ENCODE measurements at regions not wholly inside any gene's neighbourhood (a gene's known extent, or its start where the extent isn't known, plus 50 kb on each side); places are given as distances from the start of the nearest gene placed in this dataset.
"Not testable (repeated sequence)": the region's sequence is repeated elsewhere in the genome, so short reads cannot be mapped to it uniquely, and the experiment has no call there.

DNA sequence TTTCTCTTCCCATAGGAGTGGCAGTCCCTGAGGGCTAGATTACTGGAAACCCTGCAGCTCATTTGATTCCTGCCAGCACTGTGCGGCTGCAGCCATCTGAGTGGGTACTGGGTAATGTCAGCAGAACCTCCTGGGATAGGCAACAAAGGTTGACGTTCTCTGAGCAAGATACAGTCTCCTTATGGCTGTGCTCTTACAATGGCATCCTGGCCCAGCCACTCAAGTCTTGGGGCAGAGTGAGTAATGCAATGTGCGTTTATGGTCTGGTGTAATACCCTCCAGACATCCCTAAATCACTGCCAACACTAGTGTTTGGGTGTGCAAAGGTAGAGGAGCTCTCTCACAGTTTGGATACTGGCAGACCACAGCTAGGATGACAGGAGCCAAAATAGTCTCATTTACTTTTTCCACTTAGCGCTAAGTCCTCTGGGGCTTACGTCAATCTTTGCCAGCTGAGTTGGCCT lies 775.8 kb downstream of the ZNF385D start:
- Mint-ChIP-seq H3K36me3 (ENCODE audit: insufficient read depth) (no peaks in the 10 kb centered on the region), H3K27me3 (peaks cover 18% of the 10 kb centered on the region), H3K9me3 (ENCODE audit: low read depth) (no peaks in the 10 kb centered on the region), H3K4me1 (ENCODE audit: low read depth) (peaks cover 9% of the 10 kb centered on the region), H3K27ac (no peak overlapping the region), H3K4me3 (ENCODE audit: low read depth) (no peak overlapping the region)
- TF ChIP-seq, protein P1, sequence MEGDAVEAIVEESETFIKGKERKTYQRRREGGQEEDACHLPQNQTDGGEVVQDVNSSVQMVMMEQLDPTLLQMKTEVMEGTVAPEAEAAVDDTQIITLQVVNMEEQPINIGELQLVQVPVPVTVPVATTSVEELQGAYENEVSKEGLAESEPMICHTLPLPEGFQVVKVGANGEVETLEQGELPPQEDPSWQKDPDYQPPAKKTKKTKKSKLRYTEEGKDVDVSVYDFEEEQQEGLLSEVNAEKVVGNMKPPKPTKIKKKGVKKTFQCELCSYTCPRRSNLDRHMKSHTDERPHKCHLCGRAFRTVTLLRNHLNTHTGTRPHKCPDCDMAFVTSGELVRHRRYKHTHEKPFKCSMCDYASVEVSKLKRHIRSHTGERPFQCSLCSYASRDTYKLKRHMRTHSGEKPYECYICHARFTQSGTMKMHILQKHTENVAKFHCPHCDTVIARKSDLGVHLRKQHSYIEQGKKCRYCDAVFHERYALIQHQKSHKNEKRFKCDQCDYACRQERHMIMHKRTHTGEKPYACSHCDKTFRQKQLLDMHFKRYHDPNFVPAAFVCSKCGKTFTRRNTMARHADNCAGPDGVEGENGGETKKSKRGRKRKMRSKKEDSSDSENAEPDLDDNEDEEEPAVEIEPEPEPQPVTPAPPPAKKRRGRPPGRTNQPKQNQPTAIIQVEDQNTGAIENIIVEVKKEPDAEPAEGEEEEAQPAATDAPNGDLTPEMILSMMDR (IDR thresholded peaks at IDR 0.05; ENCODE audit: unreplicated experiment): no peak
- no peak for DNase-seq (ENCODE audit: low spot score, unreplicated experiment)

DNA sequence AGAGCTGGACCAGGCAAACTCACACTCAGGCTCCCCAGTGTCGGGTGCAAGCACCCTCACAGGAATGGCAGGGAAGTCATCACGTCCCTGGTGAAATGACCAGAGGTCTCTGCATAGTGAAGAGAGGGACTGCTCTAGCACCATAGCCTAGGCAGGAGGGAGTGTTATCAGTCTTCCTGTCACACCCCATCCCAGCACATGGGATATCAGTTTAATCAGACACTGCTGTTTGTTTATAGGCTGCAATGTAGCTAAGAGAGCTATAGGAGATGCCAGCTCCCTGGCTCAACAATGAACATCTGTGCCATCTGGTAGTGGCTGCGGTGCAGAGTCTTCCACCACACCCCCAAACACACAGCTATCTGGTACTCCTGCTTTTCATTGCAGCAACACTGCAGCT lies 776.6 kb downstream of the ZNF385D start:
- no peaks in the 10 kb centered on the region for H3K9me3 Mint-ChIP-seq (ENCODE audit: low read depth)
- H3K27me3 Mint-ChIP-seq: peaks cover 26% of the 10 kb centered on the region
- H3K4me3 Mint-ChIP-seq (ENCODE audit: low read depth): no peak overlapping the region
- peaks cover 11% of the 10 kb centered on the region for H3K4me1 Mint-ChIP-seq (ENCODE audit: low read depth)
- H3K36me3 Mint-ChIP-seq (ENCODE audit: insufficient read depth): no peaks in the 10 kb centered on the region
- H3K27ac Mint-ChIP-seq: no peak overlapping the region
- DNase-seq (ENCODE audit: low spot score, unreplicated experiment): no peak
- TF ChIP-seq, protein P1 (IDR thresholded peaks at IDR 0.05; ENCODE audit: unreplicated experiment): no peak

DNA sequence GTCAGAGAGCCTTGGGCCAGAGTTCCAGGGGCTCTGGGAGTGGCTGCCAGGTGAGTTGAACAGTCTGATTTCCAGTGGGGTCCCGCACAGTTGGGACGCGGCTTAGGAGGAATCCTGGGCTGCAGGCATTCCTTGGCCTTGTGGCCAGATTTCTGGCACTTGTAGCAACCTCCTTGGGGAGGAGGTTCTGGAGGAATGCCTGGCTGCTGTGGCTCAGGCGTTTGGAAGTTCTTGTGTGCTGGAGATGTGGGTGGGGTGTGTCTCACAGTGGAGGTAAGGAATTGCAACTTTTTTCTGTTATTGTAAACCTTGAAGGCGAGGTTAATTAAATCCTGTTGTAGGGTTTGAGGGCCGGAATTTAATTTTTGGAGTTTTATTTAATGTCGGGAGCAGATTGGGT lies 780.2 kb downstream of the ZNF385D start:
- not testable (repeated sequence) for H3K4me1 Mint-ChIP-seq (ENCODE audit: low read depth); H3K27ac Mint-ChIP-seq

DNA sequence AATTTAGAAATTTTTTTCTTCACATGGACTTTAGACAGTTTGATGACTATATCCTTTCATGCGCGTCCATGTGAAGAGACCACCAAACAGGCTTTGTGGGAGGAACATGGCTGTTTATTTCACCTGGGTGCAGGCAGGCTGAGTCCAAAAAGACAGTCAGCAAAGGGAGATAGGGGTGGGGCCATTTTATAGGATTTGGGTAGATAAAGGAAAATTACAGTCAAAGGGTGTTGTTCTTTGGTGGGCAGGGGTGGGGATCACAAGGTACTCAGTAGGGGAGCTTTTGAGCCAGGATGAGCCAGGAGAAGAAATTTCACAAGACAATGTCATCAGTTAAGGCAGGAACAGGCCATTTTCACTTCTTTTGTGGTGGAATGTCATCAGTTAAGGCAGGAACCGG lies 781.5 kb upstream of the SGO1 start:
- not testable (repeated sequence) for H3K27ac Mint-ChIP-seq; H3K9me3 Mint-ChIP-seq (ENCODE audit: low read depth); DNase-seq (ENCODE audit: low spot score, unreplicated experiment); H3K4me1 Mint-ChIP-seq (ENCODE audit: low read depth); H3K4me3 Mint-ChIP-seq (ENCODE audit: low read depth); H3K36me3 Mint-ChIP-seq (ENCODE audit: insufficient read depth)
- peaks cover 29% of the 10 kb centered on the region for H3K27me3 Mint-ChIP-seq

More for the DNA sequence above, 780.2 kb downstream of the ZNF385D start:
- not testable (repeated sequence) for H3K4me3 Mint-ChIP-seq (ENCODE audit: low read depth); H3K36me3 Mint-ChIP-seq (ENCODE audit: insufficient read depth); H3K9me3 Mint-ChIP-seq (ENCODE audit: low read depth); DNase-seq (ENCODE audit: low spot score, unreplicated experiment)
- H3K27me3 Mint-ChIP-seq: peaks cover 33% of the 10 kb centered on the region

DNA sequence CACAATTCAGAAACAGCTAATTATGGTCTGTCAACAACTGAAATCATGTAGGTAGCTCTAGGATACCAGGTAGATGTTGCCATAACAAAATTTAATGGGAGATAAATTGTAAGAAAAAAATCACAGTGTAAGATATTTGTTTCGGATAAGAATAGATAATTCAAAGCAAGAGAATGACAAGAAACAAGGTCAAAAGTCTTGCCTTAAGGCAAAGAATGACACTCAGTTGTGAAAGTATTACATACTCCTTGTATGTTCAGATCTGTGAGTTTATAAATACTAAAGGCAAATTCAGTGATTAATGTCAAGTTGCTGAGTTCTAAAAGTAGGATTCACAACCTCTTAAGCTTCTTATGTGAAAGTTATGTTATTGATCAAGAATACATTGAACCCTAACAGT lies 772.2 kb upstream of the SGO1 start:
- no peaks in the 10 kb centered on the region for H3K4me1 Mint-ChIP-seq (ENCODE audit: low read depth)
- no peak overlapping the region for H3K4me3 Mint-ChIP-seq (ENCODE audit: low read depth)
- H3K27me3 Mint-ChIP-seq: no peaks in the 10 kb centered on the region
- peaks cover 1% of the 10 kb centered on the region for H3K36me3 Mint-ChIP-seq (ENCODE audit: insufficient read depth)
- H3K27ac Mint-ChIP-seq: no peak overlapping the region
- peaks cover 3% of the 10 kb centered on the region for H3K9me3 Mint-ChIP-seq (ENCODE audit: low read depth)
- TF ChIP-seq, protein P1 (IDR thresholded peaks at IDR 0.05; ENCODE audit: unreplicated experiment): no peak
- no peak for DNase-seq (ENCODE audit: low spot score, unreplicated experiment)

DNA sequence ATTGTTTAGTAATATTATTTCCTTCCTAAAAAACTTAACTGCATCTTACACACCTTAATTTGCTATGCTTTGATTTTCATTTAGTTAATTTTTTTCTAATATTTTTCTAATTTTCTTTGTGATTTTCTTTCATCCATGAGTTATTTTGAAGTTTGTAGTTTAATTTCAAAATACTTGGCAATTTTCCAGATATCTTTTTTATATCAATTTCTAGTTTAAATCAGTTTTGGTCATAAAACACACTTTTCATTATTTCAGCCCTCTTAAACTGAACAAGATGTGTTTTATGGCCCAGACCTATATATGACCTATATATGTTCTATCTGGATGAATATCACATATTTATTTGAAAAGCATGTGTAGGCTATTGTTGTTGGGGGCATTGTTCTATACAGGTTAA lies 759.9 kb upstream of the SGO1 start:
- Mint-ChIP-seq H3K4me3 (ENCODE audit: low read depth) (no peak overlapping the region), H3K4me1 (ENCODE audit: low read depth) (no peaks in the 10 kb centered on the region), H3K27ac (no peak overlapping the region), H3K27me3 (no peaks in the 10 kb centered on the region), H3K9me3 (ENCODE audit: low read depth) (peaks cover 13% of the 10 kb centered on the region), H3K36me3 (ENCODE audit: insufficient read depth) (no peaks in the 10 kb centered on the region)
- no peak for DNase-seq (ENCODE audit: low spot score, unreplicated experiment)
- TF ChIP-seq, protein P1 (IDR thresholded peaks at IDR 0.05; ENCODE audit: unreplicated experiment): no peak

All from progenitor cell of endocrine pancreas (in vitro differentiated cells).